HG03342 (cell line): ENCODE measurements at regions not wholly inside any gene's neighbourhood (a gene's known extent, or its start where the extent isn't known, plus 50 kb on each side); places are given as distances from the start of the nearest gene placed in this dataset.

ENCODE experiments used
- ATAC-seq: cut with Tn5 transposase; IDR thresholded peaks from one replicate; pipeline ENCODE4 v1.9.1; 2021; ENCODE audit warnings: mild to moderate bottlenecking, moderate library complexity; ENCODE audit not compliant: unreplicated experiment

- ATAC-seq = peak; percentile 82
Measured at GRCh38 chr6:147023148-147023547, 181.1 kb upstream of the STXBP5 start.

GRCh38 chr6:147023581-147023980 lies 180.6 kb upstream of the STXBP5 start:
- ATAC-seq = no peak

- ATAC-seq = no peak
Measured at GRCh38 chr6:147029923-147030322, 174.3 kb upstream of the STXBP5 start.

- ATAC-seq = no peak
Measured at GRCh38 chr6:147033267-147033666, 170.9 kb upstream of the STXBP5 start.

- no peak for ATAC-seq
Measured at GRCh38 chr6:147035886-147036285, 168.3 kb upstream of the STXBP5 start.

GRCh38 chr6:147037881-147038280 lies 166.3 kb upstream of the STXBP5 start:
- no peak for ATAC-seq

GRCh38 chr6:147040121-147040910 lies 163.9 kb upstream of the STXBP5 start:
- no peak for ATAC-seq

- ATAC-seq = no peak
Measured at GRCh38 chr6:147042679-147043078, 161.5 kb upstream of the STXBP5 start.

GRCh38 chr6:147043994-147044477 lies 160.2 kb upstream of the STXBP5 start:
- no peak for ATAC-seq

GRCh38 chr6:147046141-147046877 lies 157.9 kb upstream of the STXBP5 start:
- ATAC-seq = no peak

GRCh38 chr6:147048930-147049329 lies 155.3 kb upstream of the STXBP5 start:
- ATAC-seq = no peak

GRCh38 chr6:147053311-147053921 lies 150.8 kb upstream of the STXBP5 start:
- no peak for ATAC-seq

GRCh38 chr6:147054158-147054557 lies 150.1 kb upstream of the STXBP5 start:
- no peak for ATAC-seq

GRCh38 chr6:147054871-147055270 lies 149.3 kb upstream of the STXBP5 start:
- ATAC-seq = no peak

- no peak for ATAC-seq
Measured at GRCh38 chr6:147055821-147056392, 148.3 kb upstream of the STXBP5 start.

- no peak for ATAC-seq
Measured at GRCh38 chr6:147057188-147057587, 147.0 kb upstream of the STXBP5 start.

GRCh38 chr6:147057705-147058342 lies 146.4 kb upstream of the STXBP5 start:
- ATAC-seq = no peak

- no peak for ATAC-seq
Measured at GRCh38 chr6:147058786-147059385, 145.3 kb upstream of the STXBP5 start.

- no peak for ATAC-seq
Measured at GRCh38 chr6:147060636-147061035, 143.6 kb upstream of the STXBP5 start.

- ATAC-seq = no peak
Measured at GRCh38 chr6:147061252-147061651, 143.0 kb upstream of the STXBP5 start.
